Neural cell (in vitro differentiated cells): ENCODE measurements at regions not wholly inside any gene's neighbourhood (a gene's known extent, or its start where the extent isn't known, plus 50 kb on each side); places are given as distances from the start of the nearest gene placed in this dataset.

Experiments used
- H2AFZ ChIP-seq: fragments of 200-600, 300-800 bp; sonication (generic), shearing (Covaris generic); 2 replicates; pipeline ENCODE4 v1.6.0; 2014; ENCODE audit warnings: low read depth, mild to moderate bottlenecking, antibody characterized with exemption, low read length, moderate library complexity
- H3F3A ChIP-seq: fragments of 200-600 bp; shearing (Covaris generic); 2 replicates; pipeline ENCODE4 v1.6.1; 2016; ENCODE audit warnings: mild to moderate bottlenecking, moderate library complexity, mixed read lengths, antibody characterized with exemption, low read length; ENCODE audit not compliant: insufficient read depth, poor library complexity, severe bottlenecking
- H3K27ac ChIP-seq: fragments of 200-600, 300-800 bp; sonication (generic), shearing (Covaris generic); 2 replicates; pipeline ENCODE4 v1.5.1; 2014; ENCODE audit warnings: mild to moderate bottlenecking, low read length, moderate library complexity
- H3K27me3 ChIP-seq: fragments of 300-800, 200-600 bp; sonication (generic), shearing (Covaris generic); 2 replicates; pipeline ENCODE4 v1.6.0; 2014; ENCODE audit warnings: mild to moderate bottlenecking, low read depth, low read length, moderate library complexity; ENCODE audit not compliant: insufficient read depth
- H3K36me3 ChIP-seq: fragments of 300-800, 200-600 bp; sonication (generic), shearing (Covaris generic); 2 replicates; pipeline ENCODE4 v1.5.1; 2014; ENCODE audit warnings: mild to moderate bottlenecking, antibody characterized with exemption, low read length, moderate library complexity; ENCODE audit not compliant: insufficient read depth
- H3K4me2 ChIP-seq: fragments of 300-800, 200-600 bp; sonication (generic), shearing (Covaris generic); 2 replicates; pipeline ENCODE4 v1.6.0; 2014; ENCODE audit warnings: mild to moderate bottlenecking, low read length
- H3K4me3 ChIP-seq: fragments of 300-800, 200-600 bp; sonication (generic), shearing (Covaris generic); 2 replicates; pipeline ENCODE4 v1.5.1; 2014; ENCODE audit warnings: mild to moderate bottlenecking, low read length, moderate library complexity
- H3K79me2 ChIP-seq: fragments of 200-600 bp; shearing (Covaris generic); replicated peaks from 2 replicates; pipeline ENCODE4 v1.6.0; 2014; ENCODE audit warnings: mild to moderate bottlenecking, low read length, moderate library complexity; ENCODE audit not compliant: insufficient read depth
- H3K9ac ChIP-seq: fragments of 300-800, 200-600 bp; sonication (generic), shearing (Covaris generic); 2 replicates; pipeline ENCODE4 v1.6.1; 2016; ENCODE audit warnings: mild to moderate bottlenecking, low read length, mixed read lengths
- H3K9me2 ChIP-seq: fragments of 200-600 bp; shearing (Covaris generic); 2 replicates; pipeline ENCODE4 v1.6.1; 2016; ENCODE audit warnings: mild to moderate bottlenecking, low read length, mixed read lengths; ENCODE audit not compliant: insufficient read depth
- H3K9me3 ChIP-seq: fragments of 200-600, 300-800 bp; sonication (generic), shearing (Covaris generic); 2 replicates; pipeline ENCODE4 v1.6.1; 2016; ENCODE audit warnings: mild to moderate bottlenecking, mixed run types, low read length, moderate library complexity, mixed read lengths
- H4K20me1 ChIP-seq: fragments of 200-600 bp; shearing (Covaris generic); 2 replicates; pipeline ENCODE4 v1.6.1; 2016; ENCODE audit warnings: mild to moderate bottlenecking, mixed run types; ENCODE audit not compliant: insufficient read depth
- EP300 ChIP-seq: fragments of 450-650 bp; conservative IDR thresholded peaks from 2 replicates; pipeline ENCODE4 v1.6.1; 2014; ENCODE audit warnings: antibody characterized with exemption, mild to moderate bottlenecking, moderate library complexity; ENCODE audit not compliant: poor library complexity, severe bottlenecking
- EZH2 ChIP-seq: fragments of 200-600, 300-800 bp; shearing (Covaris generic), sonication (generic); IDR thresholded peaks from 2 replicates; pipeline ENCODE4 v1.6.1; 2014; ENCODE audit warnings: antibody characterized with exemption, low read length, borderline replicate concordance, mild to moderate bottlenecking; ENCODE audit not compliant: insufficient read depth, poor library complexity, severe bottlenecking
- MXI1 ChIP-seq: fragments of 450-650 bp; conservative IDR thresholded peaks from 2 replicates; pipeline ENCODE4 v1.6.1; 2014; ENCODE audit warnings: antibody characterized with exemption, mild to moderate bottlenecking; ENCODE audit not compliant: poor library complexity, severe bottlenecking
- POLR2AphosphoS5 ChIP-seq: IDR thresholded peaks from 2 replicates; pipeline ENCODE4 v1.6.1; 2012
- RAD21 ChIP-seq: fragments of 450-650 bp; conservative IDR thresholded peaks from 2 replicates; pipeline ENCODE4 v1.6.1; 2014; ENCODE audit warnings: antibody characterized with exemption, mild to moderate bottlenecking, moderate library complexity
- SMC3 ChIP-seq: fragments of 450-650 bp; conservative IDR thresholded peaks from 2 replicates; pipeline ENCODE4 v1.6.1; 2014; ENCODE audit warnings: antibody characterized with exemption, mild to moderate bottlenecking, moderate library complexity; ENCODE audit not compliant: poor library complexity
- TAF1 ChIP-seq: IDR thresholded peaks from 2 replicates; pipeline ENCODE4 v1.6.1; 2012; ENCODE audit warnings: low read depth
- TF ChIP-seq, protein P1 (sequence below): IDR thresholded peaks from 2 replicates; pipeline ENCODE4 v1.6.1; 2012; ENCODE audit warnings: borderline replicate concordance
- TF ChIP-seq, protein P2 (sequence below): fragments of 450-650 bp; IDR thresholded peaks from 2 replicates; pipeline ENCODE4 v1.5.1; 2014; ENCODE audit warnings: antibody characterized with exemption, mild to moderate bottlenecking, moderate library complexity; ENCODE audit not compliant: poor library complexity, severe bottlenecking

DNA sequence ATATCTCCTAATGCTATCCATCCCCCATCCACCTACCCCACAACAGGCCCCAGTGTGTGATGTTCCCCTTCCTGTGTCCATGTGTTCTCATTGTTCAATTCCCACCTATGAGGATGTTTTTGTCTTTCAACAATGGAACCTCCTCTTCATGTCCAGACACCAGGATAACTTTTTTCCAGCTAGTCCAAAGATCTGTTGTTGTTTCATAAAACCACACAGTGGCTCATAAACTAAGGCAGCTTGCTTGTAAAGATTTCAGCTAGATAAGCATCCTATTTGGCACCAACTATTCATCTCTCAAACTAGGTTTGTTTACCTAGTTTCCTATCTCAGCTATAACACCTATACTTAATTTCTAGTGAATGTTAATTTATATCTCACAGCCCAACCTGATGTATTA lies 937.7 kb downstream of the TRIB2 start:
- no peak overlapping the region for H3K27ac ChIP-seq
- TF ChIP-seq POLR2AphosphoS5, result no peak
- TF ChIP-seq EZH2, result no peak
- TF ChIP-seq RAD21, result no peak
- no peak for TF ChIP-seq SMC3
- TF ChIP-seq MXI1, result no peak
- TF ChIP-seq, protein P1, sequence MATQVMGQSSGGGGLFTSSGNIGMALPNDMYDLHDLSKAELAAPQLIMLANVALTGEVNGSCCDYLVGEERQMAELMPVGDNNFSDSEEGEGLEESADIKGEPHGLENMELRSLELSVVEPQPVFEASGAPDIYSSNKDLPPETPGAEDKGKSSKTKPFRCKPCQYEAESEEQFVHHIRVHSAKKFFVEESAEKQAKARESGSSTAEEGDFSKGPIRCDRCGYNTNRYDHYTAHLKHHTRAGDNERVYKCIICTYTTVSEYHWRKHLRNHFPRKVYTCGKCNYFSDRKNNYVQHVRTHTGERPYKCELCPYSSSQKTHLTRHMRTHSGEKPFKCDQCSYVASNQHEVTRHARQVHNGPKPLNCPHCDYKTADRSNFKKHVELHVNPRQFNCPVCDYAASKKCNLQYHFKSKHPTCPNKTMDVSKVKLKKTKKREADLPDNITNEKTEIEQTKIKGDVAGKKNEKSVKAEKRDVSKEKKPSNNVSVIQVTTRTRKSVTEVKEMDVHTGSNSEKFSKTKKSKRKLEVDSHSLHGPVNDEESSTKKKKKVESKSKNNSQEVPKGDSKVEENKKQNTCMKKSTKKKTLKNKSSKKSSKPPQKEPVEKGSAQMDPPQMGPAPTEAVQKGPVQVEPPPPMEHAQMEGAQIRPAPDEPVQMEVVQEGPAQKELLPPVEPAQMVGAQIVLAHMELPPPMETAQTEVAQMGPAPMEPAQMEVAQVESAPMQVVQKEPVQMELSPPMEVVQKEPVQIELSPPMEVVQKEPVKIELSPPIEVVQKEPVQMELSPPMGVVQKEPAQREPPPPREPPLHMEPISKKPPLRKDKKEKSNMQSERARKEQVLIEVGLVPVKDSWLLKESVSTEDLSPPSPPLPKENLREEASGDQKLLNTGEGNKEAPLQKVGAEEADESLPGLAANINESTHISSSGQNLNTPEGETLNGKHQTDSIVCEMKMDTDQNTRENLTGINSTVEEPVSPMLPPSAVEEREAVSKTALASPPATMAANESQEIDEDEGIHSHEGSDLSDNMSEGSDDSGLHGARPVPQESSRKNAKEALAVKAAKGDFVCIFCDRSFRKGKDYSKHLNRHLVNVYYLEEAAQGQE, result no peak
- TF ChIP-seq TAF1, result no peak
- no peak for TF ChIP-seq EP300
- TF ChIP-seq, protein P2, sequence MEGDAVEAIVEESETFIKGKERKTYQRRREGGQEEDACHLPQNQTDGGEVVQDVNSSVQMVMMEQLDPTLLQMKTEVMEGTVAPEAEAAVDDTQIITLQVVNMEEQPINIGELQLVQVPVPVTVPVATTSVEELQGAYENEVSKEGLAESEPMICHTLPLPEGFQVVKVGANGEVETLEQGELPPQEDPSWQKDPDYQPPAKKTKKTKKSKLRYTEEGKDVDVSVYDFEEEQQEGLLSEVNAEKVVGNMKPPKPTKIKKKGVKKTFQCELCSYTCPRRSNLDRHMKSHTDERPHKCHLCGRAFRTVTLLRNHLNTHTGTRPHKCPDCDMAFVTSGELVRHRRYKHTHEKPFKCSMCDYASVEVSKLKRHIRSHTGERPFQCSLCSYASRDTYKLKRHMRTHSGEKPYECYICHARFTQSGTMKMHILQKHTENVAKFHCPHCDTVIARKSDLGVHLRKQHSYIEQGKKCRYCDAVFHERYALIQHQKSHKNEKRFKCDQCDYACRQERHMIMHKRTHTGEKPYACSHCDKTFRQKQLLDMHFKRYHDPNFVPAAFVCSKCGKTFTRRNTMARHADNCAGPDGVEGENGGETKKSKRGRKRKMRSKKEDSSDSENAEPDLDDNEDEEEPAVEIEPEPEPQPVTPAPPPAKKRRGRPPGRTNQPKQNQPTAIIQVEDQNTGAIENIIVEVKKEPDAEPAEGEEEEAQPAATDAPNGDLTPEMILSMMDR, result no peak
- H3K36me3 ChIP-seq, result no peaks in the 10 kb centered on the region

DNA sequence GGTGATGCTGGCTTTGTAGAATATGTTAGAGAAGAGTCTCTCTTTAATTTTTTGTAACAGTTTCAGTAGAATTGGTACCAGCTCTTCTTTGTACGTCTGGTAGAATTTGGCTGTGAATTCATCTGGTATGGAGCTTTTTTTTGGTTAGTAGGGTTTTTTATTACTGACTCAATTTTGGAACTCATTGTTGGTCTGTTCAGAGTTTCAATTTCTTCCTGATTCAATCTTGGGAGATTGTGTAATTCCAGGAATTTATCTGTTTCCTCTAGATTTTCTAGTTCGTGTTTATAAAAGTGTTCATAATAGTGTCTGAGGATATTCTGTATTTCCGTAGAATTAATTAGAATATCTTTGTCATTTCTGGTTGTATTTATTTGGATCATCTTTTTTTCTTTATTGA lies 943.5 kb downstream of the TRIB2 start:
- no peaks in the 10 kb centered on the region for H3K9me3 ChIP-seq
- H2AFZ ChIP-seq, result no peak overlapping the region
- no peaks in the 10 kb centered on the region for H3K79me2 ChIP-seq
- no peak overlapping the region for H3K4me2 ChIP-seq
- H3F3A ChIP-seq, result no peaks in the 10 kb centered on the region
- no peaks in the 10 kb centered on the region for H3K36me3 ChIP-seq
- no peaks in the 10 kb centered on the region for H3K9me2 ChIP-seq
- H3K27me3 ChIP-seq, result no peaks in the 10 kb centered on the region
- TF ChIP-seq, protein P1, result no peak
- TF ChIP-seq, protein P2, result no peak
- TF ChIP-seq POLR2AphosphoS5, result no peak
- TF ChIP-seq EZH2, result no peak
- TF ChIP-seq RAD21, result no peak
- TF ChIP-seq MXI1, result no peak
- TF ChIP-seq TAF1, result no peak
- no peak for TF ChIP-seq EP300
- no peak for TF ChIP-seq SMC3
- no peak overlapping the region for H3K27ac ChIP-seq
- H4K20me1 ChIP-seq, result no peaks in the 10 kb centered on the region
- no peak overlapping the region for H3K9ac ChIP-seq
- H3K4me3 ChIP-seq, result no peak overlapping the region

More for the DNA sequence above, 937.7 kb downstream of the TRIB2 start:
- no peaks in the 10 kb centered on the region for H3K27me3 ChIP-seq
- no peaks in the 10 kb centered on the region for H3F3A ChIP-seq
- no peak overlapping the region for H2AFZ ChIP-seq
- no peaks in the 10 kb centered on the region for H4K20me1 ChIP-seq
- H3K9me2 ChIP-seq, result no peaks in the 10 kb centered on the region
- no peaks in the 10 kb centered on the region for H3K9me3 ChIP-seq
- H3K79me2 ChIP-seq, result no peaks in the 10 kb centered on the region
- H3K4me2 ChIP-seq, result no peak overlapping the region
- H3K4me3 ChIP-seq, result no peak overlapping the region
- H3K9ac ChIP-seq, result no peak overlapping the region
